ENCODE measurements at regions not wholly inside any gene's neighbourhood (a gene's known extent, or its start where the extent isn't known, plus 50 kb on each side); places are given as distances from the start of the nearest gene placed in this dataset.

GRCh38 chr2:81529944-81530343 lies 1225.4 kb upstream of the LRRTM1 start:
- no peak overlapping the region for H3K4me3 ChIP-seq (ENCODE audit: low read length)
- H3K4me2 ChIP-seq (ENCODE audit: low read length) = no peak overlapping the region
- no peaks in the 10 kb centered on the region; the same call in 1 of the 2 replicates for H3K9me3 ChIP-seq (ENCODE audit: control insufficient read depth, insufficient read depth, low read length)
- no peaks in the 10 kb centered on the region for H3K36me3 ChIP-seq (ENCODE audit: control insufficient read depth, low read length)
- no peak overlapping the region for H3K27ac ChIP-seq (ENCODE audit: low read depth, low read length)
- no peaks in the 10 kb centered on the region for H3K4me1 ChIP-seq (ENCODE audit: control insufficient read depth, low read length)
- H3K79me2 ChIP-seq (ENCODE audit: control insufficient read depth, low read length) = no peaks in the 10 kb centered on the region
- no peaks in the 10 kb centered on the region for H3K9me2 ChIP-seq (replicated peaks; ENCODE audit: control insufficient read depth, low read length)
- no peak for TF ChIP-seq CTCF (IDR thresholded peaks at IDR 0.05; ENCODE audit: low read depth, low read length, poor library complexity, severe bottlenecking)
- no peak for TF ChIP-seq EZH2phosphoT487 (IDR thresholded peaks at IDR 0.05; ENCODE audit: borderline replicate concordance, low read length)
- H4K20me1 ChIP-seq (ENCODE audit: control insufficient read depth, insufficient read depth, low read depth, low read length) = no peaks in the 10 kb centered on the region
- no peaks in the 10 kb centered on the region for H3K27me3 ChIP-seq (ENCODE audit: control insufficient read depth, low read length)
- H3F3A ChIP-seq (ENCODE audit: control insufficient read depth, insufficient read depth) = no peaks in the 10 kb centered on the region

GRCh38 chr2:81528852-81529480 lies 1224.4 kb upstream of the LRRTM1 start:
- Histone ChIP-seq H3K27ac (ENCODE audit: low read depth, low read length) (no peak overlapping the region), H3F3A (ENCODE audit: control insufficient read depth, insufficient read depth) (no peaks in the 10 kb centered on the region)

DNA sequence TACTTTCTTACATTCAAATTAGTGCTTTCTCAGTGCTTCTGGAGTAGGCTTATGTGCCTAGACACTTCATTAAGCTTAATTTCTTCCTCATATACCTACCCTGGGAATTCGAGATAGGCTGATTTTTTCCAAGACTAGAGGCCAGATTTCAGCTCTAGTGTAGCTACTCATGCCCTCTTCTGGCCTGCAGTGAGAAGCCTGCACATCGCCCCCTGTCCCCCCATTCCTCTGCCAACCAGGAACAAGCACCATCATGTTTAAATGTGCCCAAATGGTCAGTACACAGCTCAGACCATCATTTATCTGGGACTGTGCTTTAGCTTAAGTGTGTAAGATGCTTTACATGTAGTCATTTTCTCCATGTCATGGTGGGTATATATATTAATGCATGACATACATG lies 1218.8 kb upstream of the LRRTM1 start:
- Histone ChIP-seq H3K36me3 (ENCODE audit: control insufficient read depth, low read length) (no peaks in the 10 kb centered on the region), H3K9me3 (ENCODE audit: control insufficient read depth, insufficient read depth, low read length) (no peaks in the 10 kb centered on the region), H3K27ac (ENCODE audit: low read depth, low read length) (no peak overlapping the region), H3K27me3 (ENCODE audit: control insufficient read depth, low read length) (no peaks in the 10 kb centered on the region), H3K79me2 (ENCODE audit: control insufficient read depth, low read length) (no peaks in the 10 kb centered on the region), H3K9me2 (replicated peaks; ENCODE audit: control insufficient read depth, low read length) (no peaks in the 10 kb centered on the region), H3K4me1 (ENCODE audit: control insufficient read depth, low read length) (no peaks in the 10 kb centered on the region), H3F3A (ENCODE audit: control insufficient read depth, insufficient read depth) (no peaks in the 10 kb centered on the region), H3K4me3 (ENCODE audit: low read length) (no peak overlapping the region), H3K4me2 (ENCODE audit: low read length) (no peak overlapping the region), H4K20me1 (ENCODE audit: control insufficient read depth, insufficient read depth, low read depth, low read length) (no peaks in the 10 kb centered on the region)
- TF ChIP-seq EZH2phosphoT487 (IDR thresholded peaks at IDR 0.05; ENCODE audit: borderline replicate concordance, low read length) = no peak

More at GRCh38 chr2:81528852-81529480, 1224.4 kb upstream of the LRRTM1 start:
- H3K27me3 ChIP-seq (ENCODE audit: control insufficient read depth, low read length) = no peaks in the 10 kb centered on the region
- no peaks in the 10 kb centered on the region for H3K9me2 ChIP-seq (replicated peaks; ENCODE audit: control insufficient read depth, low read length)
- no peaks in the 10 kb centered on the region for H4K20me1 ChIP-seq (ENCODE audit: control insufficient read depth, insufficient read depth, low read depth, low read length)
- H3K36me3 ChIP-seq (ENCODE audit: control insufficient read depth, low read length) = no peaks in the 10 kb centered on the region
- no peaks in the 10 kb centered on the region; the same call in 1 of the 2 replicates for H3K9me3 ChIP-seq (ENCODE audit: control insufficient read depth, insufficient read depth, low read length)
- H3K4me3 ChIP-seq (ENCODE audit: low read length) = no peak overlapping the region
- H3K4me2 ChIP-seq (ENCODE audit: low read length) = no peak overlapping the region
- no peaks in the 10 kb centered on the region for H3K79me2 ChIP-seq (ENCODE audit: control insufficient read depth, low read length)
- TF ChIP-seq CTCF (IDR thresholded peaks at IDR 0.05; ENCODE audit: low read depth, low read length, poor library complexity, severe bottlenecking) = no peak
- no peak for TF ChIP-seq EZH2phosphoT487 (IDR thresholded peaks at IDR 0.05; ENCODE audit: borderline replicate concordance, low read length)
- no peaks in the 10 kb centered on the region for H3K4me1 ChIP-seq (ENCODE audit: control insufficient read depth, low read length)

GRCh38 chr2:81513328-81513727 lies 1208.8 kb upstream of the LRRTM1 start:
- H3K4me3 ChIP-seq (ENCODE audit: low read length) = no peak overlapping the region
- no peaks in the 10 kb centered on the region for H3K4me1 ChIP-seq (ENCODE audit: control insufficient read depth, low read length)
- no peaks in the 10 kb centered on the region for H3K9me3 ChIP-seq (ENCODE audit: control insufficient read depth, insufficient read depth, low read length)
- H3K79me2 ChIP-seq (ENCODE audit: control insufficient read depth, low read length) = no peaks in the 10 kb centered on the region
- no peaks in the 10 kb centered on the region for H3K9me2 ChIP-seq (replicated peaks; ENCODE audit: control insufficient read depth, low read length)
- H4K20me1 ChIP-seq (ENCODE audit: control insufficient read depth, insufficient read depth, low read depth, low read length) = no peaks in the 10 kb centered on the region
- no peak overlapping the region for H3K27ac ChIP-seq (ENCODE audit: low read depth, low read length)
- no peaks in the 10 kb centered on the region for H3F3A ChIP-seq (ENCODE audit: control insufficient read depth, insufficient read depth)
- no peaks in the 10 kb centered on the region for H3K27me3 ChIP-seq (ENCODE audit: control insufficient read depth, low read length)
- no peaks in the 10 kb centered on the region for H3K36me3 ChIP-seq (ENCODE audit: control insufficient read depth, low read length)
- no peak overlapping the region for H3K4me2 ChIP-seq (ENCODE audit: low read length)
- TF ChIP-seq CTCF (IDR thresholded peaks at IDR 0.05; ENCODE audit: low read depth, low read length, poor library complexity, severe bottlenecking) (no peak), EZH2phosphoT487 (IDR thresholded peaks at IDR 0.05; ENCODE audit: borderline replicate concordance, low read length) (no peak)

Measured in DOHH2 (cell line).